WERI-Rb-1 (cell line): ENCODE measurements at regions not wholly inside any gene's neighbourhood (a gene's known extent, or its start where the extent isn't known, plus 50 kb on each side); places are given as distances from the start of the nearest gene placed in this dataset.
A peak's percentile ranks its signal among the peaks of the same experiment; 100 is the strongest.

ENCODE experiments used
- DNase-seq: peaks from one replicate; pipeline ENCODE4 v3.0.0-alpha.2; 2020
- H3K27ac ChIP-seq: fragments of 250-450 bp; sonication (Bioruptor Pico); 2 replicates; pipeline ENCODE4 v1.5.1; 2020; ENCODE audit warnings: mild to moderate bottlenecking, moderate library complexity
- H3K27me3 ChIP-seq: fragments of 250-450 bp; sonication (Bioruptor Pico); 2 replicates; pipeline ENCODE4 v1.5.1; 2021; ENCODE audit warnings: mild to moderate bottlenecking, low read depth, moderate library complexity; ENCODE audit not compliant: insufficient read depth, severe bottlenecking
- H3K36me3 ChIP-seq: fragments of 250-450 bp; sonication (Bioruptor Pico); 2 replicates; pipeline ENCODE4 v1.5.1; 2020; ENCODE audit warnings: mild to moderate bottlenecking, moderate library complexity
- H3K4me3 ChIP-seq: 2 replicates; pipeline ENCODE4 v1.5.1; 2011; ENCODE audit warnings: low read depth, mild to moderate bottlenecking, control low read depth, low read length
- H3K9me3 ChIP-seq: fragments of 250-450 bp; sonication (Bioruptor Pico); 2 replicates; pipeline ENCODE4 v1.5.1; 2021; ENCODE audit warnings: mild to moderate bottlenecking, moderate library complexity; ENCODE audit not compliant: severe bottlenecking
- TF ChIP-seq, protein P1 (sequence below): IDR thresholded peaks from 2 replicates; pipeline ENCODE4 v1.5.1; 2011; ENCODE audit warnings: low read depth, mild to moderate bottlenecking, control low read depth, inconsistent platforms, low read length

DNA sequence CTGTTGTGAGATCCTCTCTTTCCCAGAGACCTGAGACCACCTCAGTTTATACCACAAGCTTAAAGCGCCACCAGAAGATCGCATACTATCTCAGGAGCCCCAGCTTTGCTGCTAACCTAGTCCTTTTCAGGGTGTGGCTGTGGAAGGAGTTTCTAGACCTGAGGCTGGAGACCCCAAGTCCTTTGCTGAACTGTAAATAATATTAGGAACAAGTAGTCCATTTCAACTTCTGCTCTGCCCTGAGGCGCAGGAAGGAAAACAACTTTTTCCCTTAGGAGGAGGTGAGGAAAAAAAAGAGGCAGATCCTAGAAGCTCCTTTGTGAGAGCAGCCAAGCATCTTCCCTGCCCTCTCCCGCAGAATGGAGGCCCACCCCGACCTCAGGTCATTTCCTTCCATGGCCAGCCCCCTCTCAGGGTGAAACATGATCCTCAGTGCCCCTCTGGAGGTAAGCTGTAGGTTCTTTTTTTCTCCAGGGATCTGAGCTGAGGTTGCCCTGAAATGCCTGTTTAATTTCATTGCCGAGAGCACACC is 122.8 kb upstream of the LGALSL start:
- Histone ChIP-seq H3K36me3 (no peaks in the 10 kb centered on the region), H3K4me3 (peak overlapping the region; percentile 5; the same call in 1 of the 2 replicates), H3K9me3 (no peaks in the 10 kb centered on the region), H3K27ac (peak overlapping the region; percentile 51), H3K27me3 (no peaks in the 10 kb centered on the region)
- DNase-seq, result peak; percentile 74
- TF ChIP-seq, protein P1, sequence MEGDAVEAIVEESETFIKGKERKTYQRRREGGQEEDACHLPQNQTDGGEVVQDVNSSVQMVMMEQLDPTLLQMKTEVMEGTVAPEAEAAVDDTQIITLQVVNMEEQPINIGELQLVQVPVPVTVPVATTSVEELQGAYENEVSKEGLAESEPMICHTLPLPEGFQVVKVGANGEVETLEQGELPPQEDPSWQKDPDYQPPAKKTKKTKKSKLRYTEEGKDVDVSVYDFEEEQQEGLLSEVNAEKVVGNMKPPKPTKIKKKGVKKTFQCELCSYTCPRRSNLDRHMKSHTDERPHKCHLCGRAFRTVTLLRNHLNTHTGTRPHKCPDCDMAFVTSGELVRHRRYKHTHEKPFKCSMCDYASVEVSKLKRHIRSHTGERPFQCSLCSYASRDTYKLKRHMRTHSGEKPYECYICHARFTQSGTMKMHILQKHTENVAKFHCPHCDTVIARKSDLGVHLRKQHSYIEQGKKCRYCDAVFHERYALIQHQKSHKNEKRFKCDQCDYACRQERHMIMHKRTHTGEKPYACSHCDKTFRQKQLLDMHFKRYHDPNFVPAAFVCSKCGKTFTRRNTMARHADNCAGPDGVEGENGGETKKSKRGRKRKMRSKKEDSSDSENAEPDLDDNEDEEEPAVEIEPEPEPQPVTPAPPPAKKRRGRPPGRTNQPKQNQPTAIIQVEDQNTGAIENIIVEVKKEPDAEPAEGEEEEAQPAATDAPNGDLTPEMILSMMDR, result no peak

DNA sequence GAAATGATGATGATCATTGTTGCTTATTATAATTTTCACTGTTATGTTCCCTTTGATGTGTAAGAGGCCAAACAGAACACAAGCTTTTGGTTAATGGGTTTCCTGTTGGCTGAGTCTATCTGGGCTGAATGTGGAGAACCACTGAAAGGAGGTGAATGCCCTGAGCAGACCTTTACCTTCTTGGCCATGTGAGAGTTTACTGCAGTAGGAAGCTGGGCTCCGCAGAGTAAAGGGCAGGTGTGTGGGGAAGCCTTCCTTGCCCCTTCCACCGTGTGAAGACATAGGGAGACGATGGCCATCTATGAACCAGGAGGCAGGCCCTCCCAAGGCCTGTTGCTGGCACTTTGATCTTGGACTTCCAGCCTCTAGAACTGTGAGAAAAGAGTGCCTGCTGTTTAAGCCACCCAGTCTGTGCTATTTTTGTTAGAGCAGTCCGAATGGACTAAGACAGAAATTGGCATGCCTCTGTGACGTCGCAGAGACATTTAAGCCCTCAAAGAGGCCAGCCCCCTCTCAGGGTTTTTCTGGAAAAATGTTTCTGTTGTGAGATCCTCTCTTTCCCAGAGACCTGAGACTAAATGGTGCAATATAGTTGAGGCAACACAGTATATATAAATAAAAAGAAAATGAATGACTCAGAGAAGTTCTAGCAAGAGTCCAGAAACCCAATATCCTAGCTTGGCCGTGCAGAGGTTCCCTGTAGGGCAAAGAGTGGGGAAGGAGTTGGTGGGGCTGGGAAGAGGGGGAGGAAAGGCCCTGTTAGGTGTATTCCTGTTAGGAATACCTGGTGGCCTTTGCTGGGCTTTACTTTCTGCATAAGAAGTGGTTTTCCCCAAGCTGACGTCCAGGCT is 121.9 kb upstream of the LGALSL start:
- Histone ChIP-seq H3K36me3 (no peaks in the 10 kb centered on the region), H3K9me3 (no peaks in the 10 kb centered on the region), H3K4me3 (no peak overlapping the region), H3K27ac (peak overlapping the region; percentile 51), H3K27me3 (no peaks in the 10 kb centered on the region)
- TF ChIP-seq, protein P1, result no peak
- no peak for DNase-seq

DNA sequence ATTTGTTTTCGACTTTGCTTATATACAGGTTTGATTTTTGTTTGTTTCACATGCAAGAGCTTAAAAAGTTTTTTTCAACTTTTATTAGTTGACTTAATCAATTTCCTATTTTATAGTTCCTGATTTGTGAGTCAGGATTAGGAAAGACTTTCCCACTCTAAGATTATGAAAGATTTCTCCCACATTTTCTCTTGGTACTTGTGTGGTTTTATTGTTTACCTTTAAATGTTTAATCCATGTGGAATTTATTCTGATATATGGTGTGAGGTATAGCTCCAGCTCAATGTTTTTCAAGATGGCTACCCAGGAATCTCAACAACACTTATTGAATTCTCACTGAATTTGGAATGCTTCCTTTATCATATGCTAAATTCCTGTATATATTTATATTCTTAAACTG is 117.8 kb upstream of the LGALSL start:
- no peaks in the 10 kb centered on the region for H3K27me3 ChIP-seq
- H3K36me3 ChIP-seq, result no peaks in the 10 kb centered on the region
- no peaks in the 10 kb centered on the region for H3K9me3 ChIP-seq
- TF ChIP-seq, protein P1, result no peak
- no peak for DNase-seq
- no peak overlapping the region for H3K4me3 ChIP-seq
- H3K27ac ChIP-seq, result no peak overlapping the region

DNA sequence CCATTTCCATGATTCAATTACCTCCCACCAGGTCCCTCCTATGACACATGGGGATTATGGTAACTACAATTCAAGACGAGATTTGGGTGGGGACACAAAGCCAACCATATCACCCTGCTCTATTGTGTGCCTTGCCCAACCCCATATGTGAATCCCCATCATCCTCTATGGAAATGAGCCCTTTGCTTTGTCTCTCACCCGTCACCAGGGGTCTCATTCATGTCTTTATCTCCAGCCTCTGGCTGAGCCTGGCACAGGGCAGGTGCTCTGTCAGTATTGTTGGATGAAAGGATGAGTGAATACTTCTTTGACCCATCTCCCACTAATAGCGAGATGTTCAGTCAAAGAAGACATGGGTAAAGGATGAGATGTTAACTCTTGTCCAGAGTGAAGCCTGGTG is 116.6 kb upstream of the LGALSL start:
- no peaks in the 10 kb centered on the region for H3K36me3 ChIP-seq
- TF ChIP-seq, protein P1, result peak; percentile 35
- H3K9me3 ChIP-seq, result no peaks in the 10 kb centered on the region
- H3K27me3 ChIP-seq, result no peaks in the 10 kb centered on the region
- peak; percentile 48 for DNase-seq
- peak overlapping the region; percentile 54 for H3K27ac ChIP-seq
- no peak overlapping the region for H3K4me3 ChIP-seq

DNA sequence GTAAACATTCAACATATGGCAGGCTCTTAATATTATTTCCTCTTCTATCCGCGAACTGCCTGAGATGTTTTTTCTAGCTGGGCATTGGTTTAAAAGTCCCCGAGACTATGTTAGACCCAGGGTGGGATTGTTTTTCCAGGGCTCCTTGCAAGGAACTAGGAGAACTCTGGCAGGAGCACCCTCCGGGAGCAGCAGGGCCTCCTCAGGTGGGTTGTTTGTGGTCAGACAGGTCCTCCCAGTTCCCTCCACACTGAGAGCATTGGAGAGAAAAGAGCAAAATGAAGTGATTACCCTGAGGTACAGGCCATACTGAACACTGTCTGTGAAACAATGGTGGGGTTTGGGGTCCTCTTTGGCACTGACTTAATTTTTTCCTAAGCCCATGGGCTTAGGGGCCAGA is 115.9 kb upstream of the LGALSL start:
- TF ChIP-seq, protein P1, result no peak
- DNase-seq, result peak; percentile 77
- Histone ChIP-seq H3K36me3 (no peaks in the 10 kb centered on the region), H3K9me3 (no peaks in the 10 kb centered on the region), H3K27me3 (no peaks in the 10 kb centered on the region), H3K4me3 (peak overlapping the region; percentile 1; the same call in 1 of the 2 replicates), H3K27ac (peak overlapping the region; percentile 81)
